ENCODE measurements at regions not wholly inside any gene's neighbourhood (a gene's known extent, or its start where the extent isn't known, plus 50 kb on each side); places are given as distances from the start of the nearest gene placed in this dataset.

GRCh38 chr20:6663751-6664388, 103.6 kb upstream of the BMP2 start:
- no peak for TF ChIP-seq CTCF (IDR thresholded peaks at IDR 0.05)
- no peak for TF ChIP-seq POLR2A (IDR thresholded peaks at IDR 0.05)

All from breast epithelium (tissue), 3 donors.